Choroid plexus epithelial cell (primary cell): ENCODE measurements at regions not wholly inside any gene's neighbourhood (a gene's known extent, or its start where the extent isn't known, plus 50 kb on each side); places are given as distances from the start of the nearest gene placed in this dataset.

Experiments used
- DNase-seq: peaks from one replicate; pipeline ENCODE4 v3.0.0-alpha.2; 2010; ENCODE audit warnings: low read depth
- H3K4me3 ChIP-seq: 2 replicates; pipeline ENCODE4 v1.5.1; 2011; ENCODE audit warnings: low read depth, mild to moderate bottlenecking, control low read depth, low read length, moderate library complexity
- CTCF ChIP-seq: conservative IDR thresholded peaks from 2 replicates; pipeline ENCODE4 v1.5.1; 2011; ENCODE audit warnings: low read depth, mild to moderate bottlenecking, control low read depth, inconsistent platforms, low read length, moderate library complexity

GRCh38 chr6:168197636-168198301 lies 118.8 kb upstream of the FRMD1 start:
- TF ChIP-seq CTCF, result no peak
- H3K4me3 ChIP-seq, result no peak overlapping the region
- DNase-seq, result no peak

- no peak for TF ChIP-seq CTCF
- no peak overlapping the region for H3K4me3 ChIP-seq
- DNase-seq, result no peak
Observed at GRCh38 chr6:168196881-168197635, 118.0 kb upstream of the FRMD1 start.

- H3K4me3 ChIP-seq, result no peak overlapping the region
- no peak for TF ChIP-seq CTCF
- DNase-seq, result peak; percentile 18
Observed at GRCh38 chr6:168196385-168196860, 117.4 kb upstream of the FRMD1 start.

GRCh38 chr6:168195712-168196111 lies 116.7 kb upstream of the FRMD1 start:
- TF ChIP-seq CTCF, result no peak
- no peak overlapping the region for H3K4me3 ChIP-seq
- DNase-seq, result no peak

- no peak for DNase-seq
- no peak overlapping the region for H3K4me3 ChIP-seq
- TF ChIP-seq CTCF, result no peak
Observed at GRCh38 chr6:168194732-168195567, 115.9 kb upstream of the FRMD1 start.

- DNase-seq, result no peak
- no peak overlapping the region for H3K4me3 ChIP-seq
- TF ChIP-seq CTCF, result no peak
Observed at GRCh38 chr6:168193816-168194721, 115.1 kb upstream of the FRMD1 start.
